ENCODE measurements at regions not wholly inside any gene's neighbourhood (a gene's known extent, or its start where the extent isn't known, plus 50 kb on each side); places are given as distances from the start of the nearest gene placed in this dataset.
A peak's percentile ranks its signal among the peaks of the same experiment; 100 is the strongest.

GRCh38 chr18:61706276-61706915 lies 186.4 kb downstream of the RNF152 start:
- no peak overlapping the region for H3K4me3 ChIP-seq (ENCODE audit: low read depth, low read length)
- CTCF ChIA-PET: interaction anchor here (1.5 kb wide), 1 partner anchor 70 kb away, joined by 4 read pairs; no protein-coding TSS in a partner anchor

GRCh38 chr18:61703508-61703907 lies 189.3 kb downstream of the RNF152 start:
- POLR2A ChIA-PET: no interaction called here
- DNase-seq (ENCODE audit: low read depth, low spot score): peak; percentile 83
- Histone ChIP-seq H3K27me3 (ENCODE audit: control insufficient read depth, insufficient read depth, low read length) (no peaks in the 10 kb centered on the region), H3K9me3 (ENCODE audit: control insufficient read depth, insufficient read depth, low read length) (peaks cover 5% of the 10 kb centered on the region; the same call in 1 of the 2 replicates), H3K4me3 (ENCODE audit: low read depth, low read length) (no peak overlapping the region), H3K27ac (ENCODE audit: low read depth, low read length) (peak overlapping the region; percentile 76)
- CTCF ChIA-PET: no interaction called here
- no peak for TF ChIP-seq CTCF (IDR thresholded peaks at IDR 0.05; ENCODE audit: low read depth, low read length)

More at GRCh38 chr18:61706276-61706915, 186.4 kb downstream of the RNF152 start:
- no peak for DNase-seq (ENCODE audit: low read depth, low spot score)
- H3K9me3 ChIP-seq (ENCODE audit: control insufficient read depth, insufficient read depth, low read length): peaks cover 5% of the 10 kb centered on the region; the same call in 1 of the 2 replicates
- no peak overlapping the region for H3K27ac ChIP-seq (ENCODE audit: low read depth, low read length)
- POLR2A ChIA-PET: no interaction called here
- no peaks in the 10 kb centered on the region for H3K27me3 ChIP-seq (ENCODE audit: control insufficient read depth, insufficient read depth, low read length)
- TF ChIP-seq CTCF (IDR thresholded peaks at IDR 0.05; ENCODE audit: low read depth, low read length): no peak

- ChIA-PET CTCF (no interaction called here), POLR2A (no interaction called here)
- TF ChIP-seq CTCF (IDR thresholded peaks at IDR 0.05; ENCODE audit: low read depth, low read length): no peak
- H3K27me3 ChIP-seq (ENCODE audit: control insufficient read depth, insufficient read depth, low read length): no peaks in the 10 kb centered on the region
- DNase-seq (ENCODE audit: low read depth, low spot score): no peak
- peak overlapping the region; percentile 74 for H3K27ac ChIP-seq (ENCODE audit: low read depth, low read length)
- no peak overlapping the region for H3K4me3 ChIP-seq (ENCODE audit: low read depth, low read length)
- peaks cover 5% of the 10 kb centered on the region; the same call in 1 of the 2 replicates for H3K9me3 ChIP-seq (ENCODE audit: control insufficient read depth, insufficient read depth, low read length)
Observed at GRCh38 chr18:61702007-61702406, 190.8 kb downstream of the RNF152 start.

- TF ChIP-seq CTCF (IDR thresholded peaks at IDR 0.05; ENCODE audit: low read depth, low read length): no peak
- ChIA-PET POLR2A (no interaction called here), CTCF (no interaction called here)
- no peak for DNase-seq (ENCODE audit: low read depth, low spot score)
- peaks cover 8% of the 10 kb centered on the region; the same call in 1 of the 2 replicates for H3K9me3 ChIP-seq (ENCODE audit: control insufficient read depth, insufficient read depth, low read length)
- H3K4me3 ChIP-seq (ENCODE audit: low read depth, low read length): no peak overlapping the region
- H3K27ac ChIP-seq (ENCODE audit: low read depth, low read length): no peak overlapping the region
- no peaks in the 10 kb centered on the region for H3K27me3 ChIP-seq (ENCODE audit: control insufficient read depth, insufficient read depth, low read length)
Observed at GRCh38 chr18:61699397-61700110, 193.3 kb downstream of the RNF152 start.

GRCh38 chr18:61697306-61697909 lies 195.4 kb downstream of the RNF152 start:
- no peaks in the 10 kb centered on the region for H3K27me3 ChIP-seq (ENCODE audit: control insufficient read depth, insufficient read depth, low read length)
- ChIA-PET POLR2A (no interaction called here), CTCF (no interaction called here)
- peaks cover 3% of the 10 kb centered on the region; the same call in 1 of the 2 replicates for H3K9me3 ChIP-seq (ENCODE audit: control insufficient read depth, insufficient read depth, low read length)
- no peak overlapping the region for H3K27ac ChIP-seq (ENCODE audit: low read depth, low read length)
- no peak for TF ChIP-seq CTCF (IDR thresholded peaks at IDR 0.05; ENCODE audit: low read depth, low read length)
- no peak overlapping the region for H3K4me3 ChIP-seq (ENCODE audit: low read depth, low read length)
- DNase-seq (ENCODE audit: low read depth, low spot score): no peak

Data from AG04450 (cell line).